ENCODE measurements at regions not wholly inside any gene's neighbourhood (a gene's known extent, or its start where the extent isn't known, plus 50 kb on each side); places are given as distances from the start of the nearest gene placed in this dataset.

GRCh38 chr6:15752820-15753219 is 90.0 kb upstream of the DTNBP1 start:
- TF ChIP-seq CTCF (IDR thresholded peaks at IDR 0.05; ENCODE audit: unreplicated experiment), result no peak
- no peaks in the 10 kb centered on the region for H3K36me3 Mint-ChIP-seq
- H3K27ac Mint-ChIP-seq, result no peak overlapping the region
- no peaks in the 10 kb centered on the region for H3K4me1 Mint-ChIP-seq
- H3K9me3 Mint-ChIP-seq, result no peaks in the 10 kb centered on the region
- no peak overlapping the region for H3K4me3 Mint-ChIP-seq
- DNase-seq (ENCODE audit: low spot score in 2 of 2, unreplicated experiment in 2 of 2), result no peak
- H3K27me3 Mint-ChIP-seq (ENCODE audit: low read depth), result no peaks in the 10 kb centered on the region

GRCh38 chr6:15751721-15752350 is 89.0 kb upstream of the DTNBP1 start:
- no peaks in the 10 kb centered on the region for H3K4me1 Mint-ChIP-seq
- TF ChIP-seq CTCF (IDR thresholded peaks at IDR 0.05; ENCODE audit: unreplicated experiment), result no peak
- no peak overlapping the region for H3K27ac Mint-ChIP-seq
- no peaks in the 10 kb centered on the region for H3K27me3 Mint-ChIP-seq (ENCODE audit: low read depth)
- no peak for DNase-seq (ENCODE audit: low spot score in 2 of 2, unreplicated experiment in 2 of 2)
- H3K4me3 Mint-ChIP-seq, result no peak overlapping the region
- no peaks in the 10 kb centered on the region for H3K36me3 Mint-ChIP-seq
- no peaks in the 10 kb centered on the region for H3K9me3 Mint-ChIP-seq

GRCh38 chr6:15748341-15748740 is 85.5 kb upstream of the DTNBP1 start:
- Mint-ChIP-seq H3K4me1 (no peaks in the 10 kb centered on the region), H3K4me3 (no peak overlapping the region), H3K27ac (no peak overlapping the region), H3K9me3 (peaks cover 5% of the 10 kb centered on the region), H3K27me3 (ENCODE audit: low read depth) (no peaks in the 10 kb centered on the region), H3K36me3 (no peaks in the 10 kb centered on the region)
- DNase-seq (ENCODE audit: low spot score in 2 of 2, unreplicated experiment in 2 of 2), result no peak
- no peak for TF ChIP-seq CTCF (IDR thresholded peaks at IDR 0.05; ENCODE audit: unreplicated experiment)

- H3K27me3 Mint-ChIP-seq (ENCODE audit: low read depth), result no peaks in the 10 kb centered on the region
- H3K9me3 Mint-ChIP-seq, result peaks cover 10% of the 10 kb centered on the region
- H3K27ac Mint-ChIP-seq, result no peak overlapping the region
- TF ChIP-seq CTCF (IDR thresholded peaks at IDR 0.05; ENCODE audit: unreplicated experiment), result no peak
- no peaks in the 10 kb centered on the region for H3K36me3 Mint-ChIP-seq
- no peaks in the 10 kb centered on the region for H3K4me1 Mint-ChIP-seq
- H3K4me3 Mint-ChIP-seq, result no peak overlapping the region
- no peak for DNase-seq (ENCODE audit: low spot score in 2 of 2, unreplicated experiment in 2 of 2)
Measured at GRCh38 chr6:15747354-15747883, 84.6 kb upstream of the DTNBP1 start.

- no peaks in the 10 kb centered on the region for H3K36me3 Mint-ChIP-seq
- no peak for DNase-seq (ENCODE audit: low spot score in 2 of 2, unreplicated experiment in 2 of 2)
- H3K4me3 Mint-ChIP-seq, result no peak overlapping the region
- H3K4me1 Mint-ChIP-seq, result no peaks in the 10 kb centered on the region
- no peak for TF ChIP-seq CTCF (IDR thresholded peaks at IDR 0.05; ENCODE audit: unreplicated experiment)
- H3K27me3 Mint-ChIP-seq (ENCODE audit: low read depth), result no peaks in the 10 kb centered on the region
- H3K27ac Mint-ChIP-seq, result no peak overlapping the region
- peaks cover 16% of the 10 kb centered on the region for H3K9me3 Mint-ChIP-seq
Measured at GRCh38 chr6:15745781-15746180, 83.0 kb upstream of the DTNBP1 start.
